Stimulated activated CD8-positive, alpha-beta memory T cell treated with anti-CD3 and anti-CD28 coated beads, Interleukin-2, amount 100 ng/mL, for 48 hours (primary cell): ENCODE measurements at regions not wholly inside any gene's neighbourhood (a gene's known extent, or its start where the extent isn't known, plus 50 kb on each side); places are given as distances from the start of the nearest gene placed in this dataset.

Experiments used
- DNase-seq, 2 donors: peaks; one replicate each; pipeline ENCODE4 v3.0.0-alpha.2; 2020; ENCODE audit warnings: low read depth in 2 of 2

DNA sequence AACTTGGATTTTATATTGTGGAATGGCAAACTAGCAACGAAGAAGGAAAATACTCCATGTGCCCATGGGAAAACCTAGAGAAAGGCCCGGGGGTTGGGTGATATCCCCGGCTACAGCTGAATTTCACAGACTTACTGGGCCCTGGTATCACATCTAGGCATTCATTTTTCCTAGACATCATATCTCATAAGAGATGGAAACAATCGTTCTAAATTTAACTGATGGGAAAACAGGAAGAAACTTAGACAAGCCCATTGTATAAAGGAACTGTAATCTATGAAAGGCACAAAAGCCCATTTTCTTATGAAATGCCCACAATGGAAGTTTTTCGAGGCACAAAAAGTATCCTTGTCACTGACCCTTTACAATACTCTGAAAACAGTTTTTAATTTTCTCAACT is 407.9 kb upstream of the LYPLAL1 start:
- DNase-seq = no peak

DNA sequence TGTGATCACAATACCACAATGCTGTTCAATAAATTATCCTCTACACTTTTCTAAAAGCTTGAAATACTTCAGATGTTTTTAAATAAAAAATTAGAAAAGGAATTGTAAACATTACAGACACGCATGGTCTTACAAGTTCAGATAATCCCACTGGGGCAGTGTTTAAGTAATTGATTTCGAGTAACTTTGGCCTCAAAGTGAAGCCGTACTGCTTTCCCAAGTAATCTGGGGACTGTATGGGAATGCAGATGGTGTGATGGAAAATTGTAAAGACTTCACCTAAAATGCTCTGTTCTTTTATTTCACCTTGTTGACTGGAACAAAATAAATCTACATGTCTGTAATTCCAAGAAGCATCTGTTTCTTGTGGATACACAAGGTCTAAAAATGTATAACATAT is 401.7 kb upstream of the LYPLAL1 start:
- no peak for DNase-seq

DNA sequence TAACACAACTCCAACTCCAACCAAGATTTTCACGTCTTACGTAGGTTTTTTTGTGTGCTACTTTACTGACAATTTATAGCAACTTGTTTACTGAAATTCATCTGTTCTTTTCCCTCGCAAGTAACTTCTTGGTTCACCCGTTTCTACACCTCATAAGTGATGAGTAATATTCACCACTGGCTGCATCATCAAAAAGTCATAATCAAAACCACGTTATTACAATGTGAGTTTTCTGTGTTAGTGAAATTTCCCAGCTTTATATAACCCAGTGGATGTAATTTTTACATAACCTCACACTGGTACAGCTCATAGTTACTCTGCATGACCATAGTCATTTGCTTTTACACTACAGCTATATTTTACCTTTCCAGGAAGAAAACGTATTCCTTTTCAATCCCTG is 401.1 kb upstream of the LYPLAL1 start:
- no peak for DNase-seq

DNA sequence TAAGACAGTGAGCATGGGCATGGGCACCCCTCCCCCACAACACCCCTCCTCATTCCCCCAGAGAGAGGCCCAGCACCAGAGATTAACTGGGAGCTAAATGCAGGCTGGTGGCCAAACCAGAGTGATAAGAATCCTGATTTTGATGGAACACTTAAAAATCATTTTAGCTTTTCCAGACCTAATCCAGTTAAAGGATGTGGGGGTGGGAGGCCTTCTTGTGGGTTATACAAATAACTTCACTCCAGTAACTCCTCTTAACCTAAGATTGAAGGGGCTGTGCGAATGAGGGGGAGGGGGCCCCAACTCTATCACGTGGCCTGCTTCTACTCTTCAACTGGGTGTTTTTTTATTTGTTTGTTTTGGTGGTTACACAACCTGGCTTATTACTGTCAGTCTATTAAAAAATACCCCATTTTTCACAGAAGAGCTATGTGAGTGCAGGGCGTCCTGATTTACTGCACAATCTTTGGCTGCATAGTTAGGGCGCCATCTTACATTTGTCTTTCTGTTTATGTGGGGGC is 398.1 kb upstream of the LYPLAL1 start:
- no peak for DNase-seq

DNA sequence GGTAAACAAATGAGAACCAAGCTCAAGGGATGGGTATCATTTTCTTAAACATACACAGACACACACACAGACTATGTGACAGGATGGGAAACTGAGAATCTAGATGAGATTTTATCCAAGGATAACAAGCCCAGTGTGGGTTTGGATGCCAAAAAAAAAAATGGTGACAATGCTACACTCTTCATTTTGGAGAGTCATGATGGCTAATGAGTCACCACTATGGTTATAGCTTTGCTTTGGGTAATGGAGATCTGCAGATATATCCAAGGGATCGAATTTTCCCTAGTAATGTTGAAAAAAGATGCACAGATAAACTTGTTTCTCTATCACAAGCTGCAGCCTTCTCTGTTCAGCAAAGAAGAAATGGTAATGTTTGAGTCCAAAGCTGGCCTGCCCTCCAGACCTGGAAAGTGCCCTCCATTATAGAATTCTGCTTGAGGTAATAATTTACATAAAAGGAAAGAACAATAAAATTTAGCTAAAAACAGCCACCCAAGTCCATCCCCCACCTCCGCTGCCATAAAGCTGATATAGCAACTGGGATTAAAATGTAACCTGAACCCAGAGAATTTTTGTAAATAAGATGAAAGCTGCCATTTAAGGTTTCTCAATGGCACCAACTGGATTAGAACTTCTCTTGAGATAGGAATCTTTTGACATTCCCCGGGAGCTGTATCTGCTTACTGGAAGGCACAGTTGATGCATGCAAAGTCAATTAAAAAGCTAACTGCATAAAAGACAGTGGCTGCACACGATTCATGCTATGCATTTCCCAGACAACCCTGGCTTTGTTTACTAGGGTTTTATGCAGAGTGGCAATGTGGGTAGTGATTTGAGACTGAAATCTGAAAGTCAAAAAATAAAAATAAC is 395.2 kb upstream of the LYPLAL1 start:
- no peak for DNase-seq

DNA sequence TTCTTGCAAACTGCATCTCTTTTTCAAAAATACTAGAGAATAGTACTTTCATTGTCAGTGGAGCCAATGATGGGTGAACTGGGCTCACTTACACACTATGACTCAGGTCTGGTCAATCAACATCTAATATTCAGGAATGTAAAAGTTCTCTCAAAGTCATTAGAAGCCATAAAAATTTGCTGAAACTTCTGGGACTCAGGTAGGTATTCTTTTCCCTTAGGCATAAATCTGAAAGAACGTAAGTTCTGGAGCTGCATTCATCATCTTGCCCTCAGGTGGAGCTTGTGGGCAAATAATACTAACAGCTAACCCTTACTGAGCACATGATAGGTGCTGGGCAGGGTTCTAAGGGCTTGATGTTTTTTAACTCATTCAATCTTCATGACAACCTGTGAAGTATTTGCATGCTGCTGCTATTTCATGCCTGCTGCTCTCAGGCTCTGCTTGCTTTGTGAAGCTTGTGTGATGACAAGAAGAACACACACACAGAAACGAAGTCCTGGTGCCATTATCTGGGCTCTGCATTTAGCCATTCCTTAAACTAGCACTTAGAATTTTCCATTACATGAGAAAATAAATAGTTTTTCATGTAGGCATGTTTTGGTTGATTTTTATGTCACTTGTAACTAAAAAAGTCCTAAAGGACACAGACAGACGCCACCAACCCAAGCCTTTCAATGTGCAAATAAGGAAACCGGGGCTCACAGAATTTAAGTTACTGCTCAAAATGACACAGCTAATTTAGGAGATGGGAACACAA is 394.2 kb upstream of the LYPLAL1 start:
- no peak for DNase-seq

DNA sequence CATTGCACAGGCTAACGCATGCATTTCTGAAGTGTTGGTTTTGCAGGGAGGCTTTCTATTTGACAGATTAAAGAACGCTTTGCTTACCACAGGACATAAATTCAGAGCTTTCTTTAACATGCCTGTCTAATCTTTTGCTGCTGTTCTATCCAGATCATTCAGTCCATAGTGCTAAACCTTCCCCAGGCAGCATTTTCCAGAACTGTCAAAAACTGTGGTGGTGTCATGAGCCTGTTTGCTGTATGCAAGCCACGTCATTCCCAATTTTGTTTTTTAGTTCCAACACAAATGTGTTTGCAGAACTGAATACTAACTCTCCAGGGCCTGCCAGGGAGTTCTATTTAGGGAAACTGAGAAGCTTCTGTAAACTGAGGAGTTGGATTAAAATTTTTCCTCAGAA is 390.5 kb upstream of the LYPLAL1 start:
- no peak for DNase-seq

DNA sequence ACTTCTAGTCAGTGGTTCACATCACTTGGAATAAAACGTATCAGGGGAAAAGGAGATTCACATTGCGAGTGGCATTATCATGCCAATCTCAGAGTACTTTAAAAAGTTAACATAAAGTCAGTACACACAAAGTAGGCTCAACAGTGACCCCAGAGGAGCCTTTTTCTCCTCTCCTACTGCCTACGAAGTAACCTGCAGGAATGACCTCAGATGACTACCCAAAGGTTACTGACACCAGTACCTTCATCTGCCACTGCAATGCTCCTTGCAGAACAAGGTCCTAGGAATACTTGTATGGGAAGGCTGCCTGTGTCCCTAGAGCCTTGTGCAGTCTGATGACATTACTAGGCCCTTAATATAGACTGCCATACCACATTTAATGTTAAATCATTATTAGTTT is 389.8 kb upstream of the LYPLAL1 start:
- DNase-seq = no peak

DNA sequence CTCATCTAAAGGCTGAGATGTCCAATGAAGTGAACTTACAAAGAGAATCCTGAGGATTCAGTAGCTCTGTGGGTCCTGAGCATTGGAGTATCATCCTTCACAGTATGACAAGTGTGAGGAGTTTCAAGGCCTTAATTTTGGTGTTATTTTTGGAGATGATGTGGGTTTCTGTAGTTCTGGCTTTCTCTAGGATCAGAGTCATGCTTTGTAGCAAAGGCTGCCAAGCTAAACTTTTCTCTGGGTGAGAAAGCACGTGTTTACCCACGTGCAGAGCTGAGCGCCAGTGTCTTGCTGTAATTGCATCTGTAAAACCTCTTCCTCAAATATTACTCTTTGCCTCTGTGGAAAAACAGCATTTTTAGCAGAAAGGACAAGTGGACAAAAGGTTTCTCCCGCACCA is 387.8 kb upstream of the LYPLAL1 start:
- no peak for DNase-seq

DNA sequence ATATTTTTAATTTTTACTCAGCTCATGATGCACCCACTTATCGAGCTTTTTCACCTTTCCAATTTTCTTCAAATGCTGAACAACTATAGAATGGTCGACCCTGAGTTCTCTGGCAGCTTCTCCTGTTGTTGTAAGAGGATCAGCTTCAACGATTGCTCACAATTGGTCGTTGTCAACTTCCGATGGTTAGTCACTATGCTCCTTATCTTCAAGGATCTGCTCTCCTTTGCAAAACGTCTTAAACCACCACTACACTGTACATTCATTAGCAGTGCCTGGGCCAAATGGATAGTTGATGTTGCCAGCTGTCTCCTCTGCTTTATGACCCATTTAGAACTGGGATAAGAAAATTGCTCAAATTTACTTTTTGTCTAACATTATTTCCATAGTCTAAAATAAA is 385.9 kb upstream of the LYPLAL1 start:
- DNase-seq = no peak

DNA sequence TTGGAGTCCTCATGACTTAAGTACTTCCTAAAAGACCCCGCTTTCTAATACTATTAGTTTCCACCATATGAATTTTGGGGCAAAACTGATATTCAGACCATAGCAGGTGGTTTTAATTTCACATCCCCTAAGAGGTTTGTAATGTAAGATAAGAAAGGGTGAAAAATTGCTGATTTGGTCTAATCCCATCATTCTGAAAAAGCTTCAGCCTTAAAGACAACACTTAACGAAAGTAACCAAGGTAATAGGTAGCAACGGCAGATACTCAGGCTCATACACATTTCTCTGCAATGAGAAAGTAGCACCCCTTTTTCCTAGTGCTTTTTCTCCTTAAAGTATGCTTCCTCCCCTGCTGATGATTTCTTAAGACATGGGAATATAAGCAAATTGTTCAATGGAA is 376.9 kb upstream of the LYPLAL1 start:
- no peak for DNase-seq

DNA sequence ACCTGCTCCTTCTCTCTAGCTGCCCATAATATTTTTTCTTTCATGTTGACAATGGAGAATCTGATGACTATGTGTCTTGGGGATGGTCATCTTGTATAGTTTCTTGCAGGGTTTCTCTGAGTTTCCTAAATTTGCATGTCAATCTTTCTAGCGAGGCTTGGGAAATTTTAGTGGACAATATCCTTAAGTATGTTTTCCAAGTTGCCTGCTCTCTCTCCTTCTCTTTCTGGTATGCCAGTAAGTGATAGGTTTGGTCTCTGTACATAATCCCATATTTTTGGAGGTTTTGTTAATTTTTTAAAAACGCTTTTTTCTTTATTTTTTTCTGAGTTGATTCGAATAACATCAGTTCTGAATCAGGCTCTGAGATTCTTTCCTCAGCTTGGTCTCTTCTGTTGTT is 370.9 kb upstream of the LYPLAL1 start:
- DNase-seq = no peak

DNA sequence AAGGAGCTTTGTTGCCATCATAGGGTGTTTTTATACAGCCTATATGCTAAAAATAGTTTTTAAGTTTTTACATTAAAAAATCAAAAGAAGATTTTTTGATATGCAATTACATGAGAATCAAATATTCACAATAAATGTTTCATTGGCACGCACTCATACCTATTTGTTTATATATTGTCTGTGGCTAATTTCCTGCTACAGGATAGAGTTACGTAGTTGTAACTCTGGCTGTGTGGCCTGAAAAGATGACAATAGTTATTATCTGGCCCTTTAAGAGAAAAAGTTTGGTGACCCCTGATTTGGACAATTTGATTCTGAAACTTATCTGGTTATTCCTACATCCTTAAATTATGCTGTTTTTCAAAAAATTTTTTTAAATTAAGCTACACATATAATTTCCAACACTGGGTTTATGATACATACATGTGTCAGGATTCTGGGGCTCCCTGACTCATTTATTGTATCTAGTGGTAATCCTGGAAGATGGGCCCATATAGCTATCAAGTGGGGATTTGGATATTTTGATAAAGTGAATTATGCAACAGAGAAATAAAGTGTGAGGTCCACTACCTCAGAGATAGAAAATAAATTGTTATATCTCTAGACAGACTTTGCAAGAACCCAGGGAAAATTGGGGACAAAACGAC is 370.2 kb upstream of the LYPLAL1 start:
- DNase-seq = no peak

DNA sequence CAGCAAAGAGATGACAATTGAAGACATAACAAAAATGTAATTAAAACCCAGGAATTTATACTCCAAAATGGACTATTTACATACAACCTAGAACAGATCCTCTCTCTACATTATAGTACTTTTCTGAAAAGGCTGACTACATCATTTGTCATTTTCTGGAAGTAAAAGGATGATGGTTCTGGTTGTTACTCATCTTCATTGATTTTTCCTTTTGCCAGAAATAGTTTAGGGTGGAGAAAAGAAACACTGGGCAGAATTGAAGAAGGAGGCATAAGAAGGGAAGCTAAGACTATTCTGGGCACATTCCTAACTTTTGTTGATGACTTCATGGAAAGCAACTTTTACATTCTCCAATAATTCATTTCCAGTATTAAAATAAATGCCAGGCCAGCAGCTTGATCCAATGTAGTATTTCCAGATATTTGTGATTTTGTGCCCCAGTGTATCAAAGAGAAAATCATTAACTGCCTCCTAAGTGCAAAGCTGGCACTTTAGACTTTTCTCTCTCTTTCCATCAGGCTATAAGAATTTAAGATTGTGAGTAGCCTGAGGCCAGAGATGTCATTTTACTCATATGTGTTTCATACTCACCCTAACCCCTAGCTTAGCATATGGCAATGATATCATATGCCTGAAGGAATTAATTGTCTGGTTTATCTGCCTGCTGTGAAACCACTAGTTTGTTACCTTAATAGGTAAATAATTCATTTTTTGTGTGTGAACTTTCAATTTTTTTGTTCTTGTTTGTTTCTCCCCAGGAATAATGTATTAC is 369.5 kb upstream of the LYPLAL1 start:
- no peak for DNase-seq

DNA sequence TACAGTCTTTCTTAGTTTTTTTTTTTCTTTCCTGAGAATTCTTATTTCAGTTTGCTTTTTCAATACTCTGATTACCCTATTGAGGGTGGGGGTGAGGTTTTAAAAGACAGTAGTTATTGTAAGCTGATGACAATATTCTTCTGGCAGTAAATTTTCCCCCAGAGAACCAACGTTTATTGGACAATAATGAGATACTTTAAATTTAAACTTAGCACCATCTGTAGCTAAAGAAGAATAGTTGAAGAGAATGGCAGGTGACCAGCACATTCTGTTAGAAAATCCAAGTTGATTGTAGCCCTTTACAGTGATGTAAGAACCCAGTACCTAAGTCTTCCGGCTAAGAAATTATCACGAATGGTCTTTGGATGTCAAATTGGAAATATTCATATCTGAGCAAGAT is 364.6 kb upstream of the LYPLAL1 start:
- DNase-seq = no peak

DNA sequence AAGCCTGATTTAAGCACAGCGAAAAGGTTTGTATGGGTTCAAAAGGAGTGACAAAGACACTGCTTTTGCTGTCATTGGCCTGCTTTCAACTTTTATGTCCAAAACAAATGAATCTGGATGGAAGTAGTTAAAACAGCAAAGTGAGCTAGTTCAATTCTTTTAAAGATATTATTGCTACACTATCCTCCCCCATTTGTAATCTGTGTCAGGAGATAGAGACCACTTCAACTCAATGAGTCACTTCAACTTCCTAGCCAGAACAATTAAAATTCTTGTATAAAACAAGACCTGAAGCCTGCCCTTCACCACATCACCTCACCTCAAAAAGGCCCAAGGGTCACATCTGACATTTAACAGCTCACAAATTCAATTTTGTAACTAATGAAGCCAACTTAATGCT is 364.1 kb upstream of the LYPLAL1 start:
- DNase-seq = no peak

DNA sequence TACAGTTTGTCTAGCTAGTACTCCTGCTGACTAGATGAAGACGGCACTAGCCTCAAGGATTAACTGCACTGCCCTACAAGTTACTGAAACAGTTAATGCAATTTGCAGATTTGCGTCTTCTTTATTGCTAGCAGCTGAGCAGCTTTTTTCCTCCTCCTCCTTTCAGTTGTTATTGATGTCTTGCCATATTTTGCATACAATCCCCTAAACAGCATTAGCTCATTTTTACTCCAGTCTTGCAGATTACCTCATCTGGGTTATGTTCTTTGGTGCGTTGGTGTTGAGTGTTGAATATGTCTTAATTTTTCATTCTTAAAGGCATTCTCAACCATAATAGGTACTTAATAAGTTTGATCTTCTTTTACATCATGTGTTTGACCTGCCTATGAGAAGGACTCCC is 363.4 kb upstream of the LYPLAL1 start:
- no peak for DNase-seq

DNA sequence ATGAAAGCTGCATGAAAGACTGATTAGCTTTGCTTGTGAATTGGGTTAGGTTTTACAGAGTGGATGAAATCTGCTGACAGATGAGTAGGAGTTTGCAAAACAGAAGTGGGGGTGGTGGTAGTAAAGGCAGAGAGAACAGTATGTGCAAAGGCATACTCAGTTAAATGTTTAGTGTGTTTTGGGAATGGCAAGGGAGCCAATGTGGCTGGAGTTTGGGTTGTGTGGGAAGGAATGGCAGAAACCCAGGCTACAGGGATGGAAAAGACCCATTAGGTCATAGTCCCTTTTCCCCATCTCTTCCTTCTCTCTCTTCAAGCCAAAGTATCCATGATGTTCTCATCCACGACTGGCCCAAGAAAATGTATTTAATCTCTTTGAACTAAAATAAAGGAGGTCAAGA is 362.2 kb upstream of the LYPLAL1 start:
- DNase-seq = no peak

DNA sequence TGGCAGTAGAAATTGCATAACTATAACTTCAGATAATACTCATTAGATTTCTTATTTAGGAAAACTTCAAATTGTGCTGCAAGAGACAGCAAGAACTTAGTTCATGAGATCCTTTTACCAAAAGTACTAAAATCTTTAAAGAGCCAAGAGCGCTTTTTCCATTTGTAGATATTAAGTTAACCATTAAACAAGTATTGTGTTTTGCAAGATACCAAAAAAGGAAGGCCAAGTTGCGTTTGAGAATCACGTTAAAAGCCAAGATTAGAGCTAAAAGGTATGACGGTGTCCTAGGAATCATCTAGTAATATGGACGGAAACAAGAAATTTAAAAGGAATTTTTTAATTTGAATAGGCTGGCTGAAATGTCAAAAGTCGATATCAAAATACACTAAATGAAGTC is 361.3 kb upstream of the LYPLAL1 start:
- DNase-seq = no peak

DNA sequence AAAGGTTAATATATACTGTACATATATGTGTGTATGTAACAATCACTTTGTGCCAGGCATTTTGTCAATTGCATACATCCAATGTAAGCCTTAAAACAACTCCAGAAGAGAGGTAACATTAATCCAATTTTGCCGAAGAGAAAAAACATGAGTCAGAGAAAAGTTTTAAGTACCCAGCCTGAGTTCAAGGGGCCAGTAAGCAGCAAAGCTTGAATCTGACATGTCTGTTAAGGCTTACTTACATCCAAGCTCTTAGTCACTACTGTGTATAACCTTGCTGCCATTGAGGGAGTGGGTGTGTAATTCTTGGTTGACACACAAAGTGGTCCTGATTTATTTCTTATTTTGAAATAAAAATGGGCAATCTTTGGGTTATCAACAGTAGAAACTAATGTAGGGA is 360.4 kb upstream of the LYPLAL1 start:
- no peak for DNase-seq

DNA sequence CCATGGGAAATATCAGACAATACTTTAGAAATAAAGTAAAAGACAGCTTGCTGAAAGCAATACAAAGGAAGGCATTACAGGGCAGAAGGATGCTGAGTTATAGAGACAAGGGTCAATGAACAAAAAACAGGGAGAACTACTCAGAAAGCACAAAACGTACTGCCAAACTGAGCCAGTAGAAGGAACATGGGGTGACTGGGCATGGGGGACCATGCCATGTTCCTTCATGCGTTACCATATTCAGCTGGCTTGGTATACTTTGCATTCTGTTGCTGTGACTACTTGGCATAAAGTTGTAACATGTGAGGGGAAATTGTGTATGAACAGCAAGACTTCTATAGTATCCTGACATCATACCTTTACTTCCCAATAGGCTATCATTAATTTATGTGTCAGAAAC is 358.6 kb upstream of the LYPLAL1 start:
- no peak for DNase-seq

DNA sequence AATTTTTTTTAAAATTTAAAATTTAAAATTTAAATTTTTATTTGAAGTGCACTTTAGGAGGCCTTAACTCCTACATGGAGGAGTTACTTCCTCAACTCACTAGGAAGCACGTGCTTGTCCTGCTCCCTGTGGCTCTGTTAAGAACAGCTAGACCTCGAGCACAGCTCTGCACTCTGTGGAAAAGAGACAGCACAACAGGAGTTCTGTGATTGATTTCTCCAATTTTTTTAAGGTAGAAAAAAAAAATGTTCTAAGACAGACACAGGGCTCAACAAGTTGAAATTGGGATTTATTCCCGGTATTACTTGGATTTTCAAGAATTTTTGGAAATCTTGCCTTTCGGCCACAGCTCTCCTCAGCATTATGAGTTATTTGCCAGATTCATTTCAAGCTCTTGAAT is 356.6 kb upstream of the LYPLAL1 start:
- DNase-seq = no peak
